ENCODE measurements at regions not wholly inside any gene's neighbourhood (a gene's known extent, or its start where the extent isn't known, plus 50 kb on each side); places are given as distances from the start of the nearest gene placed in this dataset.
"Not testable (repeated sequence)": the region's sequence is repeated elsewhere in the genome, so short reads cannot be mapped to it uniquely, and the experiment has no call there.

DNA sequence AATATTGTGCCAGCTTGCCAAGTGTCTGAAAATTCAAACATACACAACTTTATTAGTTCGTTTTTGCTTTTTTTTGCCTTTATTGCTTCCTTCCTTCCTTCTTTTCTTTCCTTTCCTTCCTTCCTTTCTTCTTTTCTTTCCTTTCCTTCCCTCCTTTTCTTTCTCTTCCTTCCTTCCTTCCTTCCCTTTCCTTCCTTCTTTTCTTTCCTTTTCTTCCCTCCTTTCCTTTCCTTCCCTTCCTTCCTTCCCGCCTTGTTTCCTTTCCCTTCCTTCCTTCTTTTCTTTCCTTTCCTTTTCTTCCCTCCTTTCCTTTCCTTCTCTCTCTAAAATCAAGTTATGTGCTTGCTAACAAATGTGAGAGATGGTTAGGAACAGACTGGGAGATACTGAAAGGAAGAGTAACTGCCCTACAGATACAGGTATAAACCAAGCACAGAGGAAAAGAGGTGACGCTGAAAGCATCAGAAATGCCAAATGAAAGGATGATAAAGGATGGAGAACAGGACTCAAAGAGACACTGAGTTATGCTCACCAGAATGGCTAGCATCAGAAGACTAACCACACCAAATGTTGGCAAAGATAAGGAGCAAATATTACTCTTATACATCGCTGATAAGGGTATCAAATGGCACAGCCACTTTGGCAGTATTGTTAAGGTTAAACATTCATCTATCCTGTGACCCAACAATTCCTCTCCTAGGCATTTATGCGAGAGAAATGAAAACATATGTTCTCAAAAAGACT is 151.6 kb downstream of the MREG start:
- no peak overlapping the region for H3K4me3 ChIP-seq
- H3K36me3 ChIP-seq = no peaks in the 10 kb centered on the region
- no peak overlapping the region for H3K27ac ChIP-seq
- TF ChIP-seq, protein P1, sequence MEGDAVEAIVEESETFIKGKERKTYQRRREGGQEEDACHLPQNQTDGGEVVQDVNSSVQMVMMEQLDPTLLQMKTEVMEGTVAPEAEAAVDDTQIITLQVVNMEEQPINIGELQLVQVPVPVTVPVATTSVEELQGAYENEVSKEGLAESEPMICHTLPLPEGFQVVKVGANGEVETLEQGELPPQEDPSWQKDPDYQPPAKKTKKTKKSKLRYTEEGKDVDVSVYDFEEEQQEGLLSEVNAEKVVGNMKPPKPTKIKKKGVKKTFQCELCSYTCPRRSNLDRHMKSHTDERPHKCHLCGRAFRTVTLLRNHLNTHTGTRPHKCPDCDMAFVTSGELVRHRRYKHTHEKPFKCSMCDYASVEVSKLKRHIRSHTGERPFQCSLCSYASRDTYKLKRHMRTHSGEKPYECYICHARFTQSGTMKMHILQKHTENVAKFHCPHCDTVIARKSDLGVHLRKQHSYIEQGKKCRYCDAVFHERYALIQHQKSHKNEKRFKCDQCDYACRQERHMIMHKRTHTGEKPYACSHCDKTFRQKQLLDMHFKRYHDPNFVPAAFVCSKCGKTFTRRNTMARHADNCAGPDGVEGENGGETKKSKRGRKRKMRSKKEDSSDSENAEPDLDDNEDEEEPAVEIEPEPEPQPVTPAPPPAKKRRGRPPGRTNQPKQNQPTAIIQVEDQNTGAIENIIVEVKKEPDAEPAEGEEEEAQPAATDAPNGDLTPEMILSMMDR (IDR thresholded peaks at IDR 0.05) = no peak
- no peak for TF ChIP-seq POLR2A (IDR thresholded peaks at IDR 0.05)
- no peaks in the 10 kb centered on the region for H3K4me1 ChIP-seq
- DNase-seq = no peak
- no peaks in the 10 kb centered on the region for H3K27me3 ChIP-seq
- H3K9me3 ChIP-seq = no peaks in the 10 kb centered on the region

DNA sequence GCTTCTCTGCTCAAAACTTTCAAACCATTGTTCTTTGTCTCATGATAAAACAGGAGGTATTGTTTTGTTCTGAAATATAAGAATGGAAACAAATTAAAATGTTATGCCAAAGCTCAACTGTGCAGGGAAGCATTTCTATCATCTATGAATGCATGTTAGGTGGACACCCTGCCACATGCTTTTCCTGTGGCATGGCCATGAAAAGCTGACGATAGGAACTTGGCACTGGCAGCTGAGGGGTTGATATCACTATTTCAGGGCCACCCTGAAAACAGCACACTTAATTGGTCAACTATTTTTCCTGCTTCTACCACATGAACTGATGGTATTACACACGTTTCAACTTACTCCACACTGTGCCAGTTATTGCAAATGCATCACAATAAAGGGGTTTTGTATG is 157.3 kb downstream of the MREG start:
- no peak for DNase-seq
- Histone ChIP-seq H3K4me1 (no peaks in the 10 kb centered on the region), H3K27ac (no peak overlapping the region), H3K27me3 (no peaks in the 10 kb centered on the region), H3K9me3 (no peaks in the 10 kb centered on the region), H3K4me3 (no peak overlapping the region), H3K36me3 (no peaks in the 10 kb centered on the region)
- TF ChIP-seq POLR2A (IDR thresholded peaks at IDR 0.05) = no peak
- TF ChIP-seq, protein P1 (IDR thresholded peaks at IDR 0.05) = no peak

DNA sequence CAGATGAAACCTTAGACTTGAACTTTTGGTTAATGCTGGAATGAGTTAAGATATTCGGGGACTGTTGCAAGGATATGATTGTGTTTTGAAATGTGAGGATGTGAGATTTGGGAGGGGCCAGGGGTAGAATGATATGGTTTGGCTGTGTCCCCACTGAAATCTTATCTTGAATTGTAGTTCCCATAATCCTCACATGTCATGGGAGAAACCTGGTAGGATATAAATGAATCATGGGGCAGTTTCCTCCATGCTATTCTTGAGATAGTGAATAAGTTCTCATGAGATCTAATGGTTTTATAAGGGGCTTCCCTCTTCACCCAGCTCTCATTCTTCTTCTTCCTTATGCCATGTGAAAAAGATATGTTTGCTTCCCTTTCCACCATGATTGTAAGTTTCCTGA is 158.0 kb downstream of the MREG start:
- H3K27ac ChIP-seq, H3K36me3 ChIP-seq, H3K27me3 ChIP-seq, H3K4me1 ChIP-seq, H3K4me3 ChIP-seq, DNase-seq, H3K9me3 ChIP-seq: not testable (repeated sequence)

DNA sequence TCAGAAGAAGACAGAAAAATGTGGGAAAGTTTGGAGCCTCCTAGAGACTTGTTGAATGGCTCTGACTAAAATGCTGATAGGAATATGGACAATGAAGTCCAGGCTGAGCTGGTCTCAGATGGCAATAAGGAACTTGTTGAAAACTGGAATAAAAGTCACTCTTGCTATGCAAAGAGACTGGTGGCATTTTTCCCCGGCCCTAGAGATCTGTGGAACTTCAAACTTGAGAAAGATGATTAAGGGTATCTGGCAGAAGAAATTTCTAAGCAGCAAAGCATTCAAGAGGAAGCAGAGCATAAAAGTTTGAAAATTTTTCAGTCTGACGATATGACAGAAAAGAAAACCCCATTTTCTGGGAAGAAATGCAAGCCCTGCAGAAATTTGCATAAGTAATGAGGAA is 159.3 kb downstream of the MREG start:
- no peaks in the 10 kb centered on the region for H3K27me3 ChIP-seq
- H3K4me3 ChIP-seq = no peak overlapping the region
- no peak for DNase-seq
- no peaks in the 10 kb centered on the region for H3K4me1 ChIP-seq
- TF ChIP-seq POLR2A (IDR thresholded peaks at IDR 0.05) = no peak
- TF ChIP-seq, protein P1 (IDR thresholded peaks at IDR 0.05) = no peak
- H3K27ac ChIP-seq = no peak overlapping the region
- no peaks in the 10 kb centered on the region for H3K9me3 ChIP-seq
- H3K36me3 ChIP-seq = no peaks in the 10 kb centered on the region

DNA sequence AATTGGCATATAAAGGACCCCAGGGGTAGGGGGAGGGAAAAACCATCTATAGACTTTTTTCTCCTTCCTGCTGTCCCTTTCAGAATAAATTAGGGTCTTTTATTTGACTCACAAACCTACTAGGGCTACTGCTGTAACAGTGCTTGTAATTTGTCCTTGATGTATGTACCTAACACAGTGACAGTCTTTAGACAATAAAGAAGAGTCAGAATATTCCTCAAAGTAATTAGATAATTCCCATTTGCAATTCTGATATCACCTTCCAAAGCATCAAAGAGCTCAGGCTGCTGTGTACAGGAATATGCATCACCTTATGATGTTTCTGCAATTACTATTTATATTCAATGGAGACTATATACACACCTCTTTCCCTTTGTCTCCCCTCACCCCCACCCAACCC is 161.7 kb downstream of the MREG start:
- DNase-seq = no peak
- Histone ChIP-seq H3K27ac (no peak overlapping the region), H3K9me3 (no peaks in the 10 kb centered on the region), H3K4me1 (no peaks in the 10 kb centered on the region), H3K36me3 (no peaks in the 10 kb centered on the region), H3K4me3 (no peak overlapping the region), H3K27me3 (no peaks in the 10 kb centered on the region)
- TF ChIP-seq, protein P1 (IDR thresholded peaks at IDR 0.05) = no peak
- TF ChIP-seq POLR2A (IDR thresholded peaks at IDR 0.05) = no peak

DNA sequence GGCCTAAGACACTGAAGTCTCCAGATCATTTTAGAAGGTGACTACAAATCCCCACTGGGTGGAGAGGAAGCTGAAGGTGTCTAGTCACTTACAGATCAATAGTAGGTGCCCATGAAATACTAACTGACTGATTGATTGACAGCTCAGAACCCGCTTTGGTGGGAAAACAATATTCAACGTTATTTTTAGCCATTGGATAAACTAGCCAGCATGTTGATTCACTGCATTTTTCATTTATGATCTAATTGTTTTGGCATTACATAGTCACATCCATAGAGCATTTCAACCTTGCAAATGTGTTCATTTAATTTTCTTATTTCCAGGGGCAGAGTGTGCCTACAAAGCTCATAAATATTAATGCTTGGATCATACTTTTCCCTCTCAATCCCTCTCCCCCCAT is 162.3 kb downstream of the MREG start:
- Histone ChIP-seq H3K9me3 (no peaks in the 10 kb centered on the region), H3K27ac (no peak overlapping the region), H3K36me3 (no peaks in the 10 kb centered on the region), H3K27me3 (no peaks in the 10 kb centered on the region), H3K4me3 (no peak overlapping the region), H3K4me1 (no peaks in the 10 kb centered on the region)
- TF ChIP-seq, protein P1 (IDR thresholded peaks at IDR 0.05) = no peak
- TF ChIP-seq POLR2A (IDR thresholded peaks at IDR 0.05) = no peak
- no peak for DNase-seq
